Body of pancreas (tissue), 4 donors: ENCODE measurements at regions not wholly inside any gene's neighbourhood (a gene's known extent, or its start where the extent isn't known, plus 50 kb on each side); places are given as distances from the start of the nearest gene placed in this dataset.

Experiments
- ATAC-seq: fragments of 150-250 bp; one replicate; pipeline ENCODE4 v1.9.1; 2016
- DNase-seq, 4 donors: peaks; one replicate each; pipeline ENCODE4 v3.0.0-alpha.2; 2019
- H3K27ac ChIP-seq, 4 donors: fragments of 200-600 bp; sonication (generic); 1 replicate in 3 of 4; 2 replicates in 1 of 4; pipeline versions ENCODE4 v1.5.1 to v1.6.1; 2016 to 2019; ENCODE audit warnings: mild to moderate bottlenecking in 1 of 4, mixed read lengths in 1 of 4, moderate library complexity in 1 of 4
- H3K27me3 ChIP-seq, 2 donors: fragments of 200-600 bp; sonication (generic); one replicate each; pipeline ENCODE4 v1.6.0; 2016; ENCODE audit warnings: mild to moderate bottlenecking in 1 of 2
- H3K36me3 ChIP-seq, 2 donors: fragments of 200-600 bp; sonication (generic); replicated peaks in 1 of 2; 2 replicates each; pipeline ENCODE4 v1.5.1; 2016; ENCODE audit warnings: low read depth in 2 of 2; ENCODE audit not compliant: insufficient read depth in 1 of 2
- H3K4me1 ChIP-seq: fragments of 200-600 bp; sonication (generic); one replicate; pipeline ENCODE4 v1.6.0; 2016
- H3K4me3 ChIP-seq, 2 donors: fragments of 200-600 bp; sonication (generic); 1 replicate in 1 of 2; 2 replicates in 1 of 2; pipeline ENCODE4 v1.5.1; 2016 to 2019
- H3K9me3 ChIP-seq, 3 donors: fragments of 200-600 bp; sonication (generic); 1 replicate in 2 of 3; 2 replicates in 1 of 3; pipeline ENCODE4 v1.5.1; 2016
- POLR2A ChIP-seq, 3 donors: fragments of 450-650 bp; IDR thresholded peaks; one replicate each; pipeline ENCODE4 v1.6.1; 2016; ENCODE audit warnings: antibody characterized with exemption in 3 of 3, mild to moderate bottlenecking in 2 of 3
- WGBS, 2 donors: methylation state at CpG; one replicate each; pipeline ENCODE4 v1.1.5; 2017; 5-methylcytosine and 5-hydroxymethylcytosine counted together
- intact Hi-C: fragments of 100-400 bp; cut with DNase I; formaldehyde crosslinking; loops from one replicate; pipeline ENCODE4 v1.15.1; 2023
- TF ChIP-seq, protein P1 (sequence below), 7 experiments: fragments of 450-650 bp in 4 of 7; fragments of 200-600 bp in 3 of 7; sonication (generic) in 3 of 7; IDR thresholded peaks; one replicate each; pipeline ENCODE4 v1.5.1; 2016 to 2019; ENCODE audit warnings: antibody characterized with exemption in 7 of 7

DNA sequence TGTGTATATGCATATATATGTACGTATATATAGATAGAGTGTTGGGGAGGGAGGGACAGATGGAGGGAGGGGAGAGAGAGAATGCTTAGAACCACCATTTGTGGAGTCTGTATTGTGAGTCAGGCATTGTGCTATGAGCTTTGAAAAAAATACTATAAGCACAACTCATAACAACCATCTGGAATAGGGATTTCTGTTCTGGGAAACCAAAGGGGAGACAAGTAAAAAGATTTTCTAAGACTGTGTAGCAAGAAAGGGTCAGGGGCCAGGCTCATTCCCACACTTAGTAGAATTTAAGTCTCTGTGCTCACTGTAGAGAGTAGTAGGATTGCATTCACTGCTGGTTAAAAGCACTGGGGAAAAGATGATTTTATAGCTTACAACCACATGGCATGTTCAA lies 202.3 kb upstream of the SGCD start:
- TF ChIP-seq, protein P1, sequence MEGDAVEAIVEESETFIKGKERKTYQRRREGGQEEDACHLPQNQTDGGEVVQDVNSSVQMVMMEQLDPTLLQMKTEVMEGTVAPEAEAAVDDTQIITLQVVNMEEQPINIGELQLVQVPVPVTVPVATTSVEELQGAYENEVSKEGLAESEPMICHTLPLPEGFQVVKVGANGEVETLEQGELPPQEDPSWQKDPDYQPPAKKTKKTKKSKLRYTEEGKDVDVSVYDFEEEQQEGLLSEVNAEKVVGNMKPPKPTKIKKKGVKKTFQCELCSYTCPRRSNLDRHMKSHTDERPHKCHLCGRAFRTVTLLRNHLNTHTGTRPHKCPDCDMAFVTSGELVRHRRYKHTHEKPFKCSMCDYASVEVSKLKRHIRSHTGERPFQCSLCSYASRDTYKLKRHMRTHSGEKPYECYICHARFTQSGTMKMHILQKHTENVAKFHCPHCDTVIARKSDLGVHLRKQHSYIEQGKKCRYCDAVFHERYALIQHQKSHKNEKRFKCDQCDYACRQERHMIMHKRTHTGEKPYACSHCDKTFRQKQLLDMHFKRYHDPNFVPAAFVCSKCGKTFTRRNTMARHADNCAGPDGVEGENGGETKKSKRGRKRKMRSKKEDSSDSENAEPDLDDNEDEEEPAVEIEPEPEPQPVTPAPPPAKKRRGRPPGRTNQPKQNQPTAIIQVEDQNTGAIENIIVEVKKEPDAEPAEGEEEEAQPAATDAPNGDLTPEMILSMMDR (IDR thresholded peaks at IDR 0.05), result no peak
- ATAC-seq, result no peak
- no peak overlapping the region for H3K4me3 ChIP-seq
- no peak for DNase-seq
- H3K36me3 ChIP-seq, result no peaks in the 10 kb centered on the region
- no peaks in the 10 kb centered on the region for H3K27me3 ChIP-seq
- H3K27ac ChIP-seq, result no peak overlapping the region
- no peaks in the 10 kb centered on the region for H3K4me1 ChIP-seq
- WGBS, 2 donors, result 0 to 29% methylated on average over 1 of the region's 1 CpG
- intact Hi-C loops, result no loop called here
- no peaks in the 10 kb centered on the region for H3K9me3 ChIP-seq

DNA sequence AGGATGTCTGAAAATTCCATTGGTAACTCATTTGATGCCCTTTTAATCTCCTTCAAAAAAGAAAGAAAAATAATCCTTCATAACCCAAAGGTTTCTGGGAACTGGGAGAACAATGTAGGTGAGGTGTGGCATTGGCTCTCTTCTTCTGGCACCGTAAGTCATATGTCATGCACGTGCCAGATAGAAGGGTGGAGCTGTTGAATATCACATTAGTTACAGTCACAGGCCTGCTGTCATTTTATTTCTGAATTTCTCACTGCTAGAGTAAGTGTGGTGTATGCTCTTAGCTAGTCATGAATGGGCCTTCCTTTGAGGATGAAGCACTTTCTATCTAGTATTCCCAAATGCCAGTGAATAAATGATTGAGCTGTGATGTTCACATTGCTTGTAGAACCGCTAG lies 201.8 kb upstream of the SGCD start:
- no peak for DNase-seq
- ATAC-seq, result no peak
- Histone ChIP-seq H3K27ac (no peak overlapping the region), H3K4me3 (no peak overlapping the region), H3K27me3 (no peaks in the 10 kb centered on the region), H3K36me3 (no peaks in the 10 kb centered on the region), H3K4me1 (no peaks in the 10 kb centered on the region), H3K9me3 (no peaks in the 10 kb centered on the region)
- TF ChIP-seq POLR2A (IDR thresholded peaks at IDR 0.05), result no peak
- TF ChIP-seq, protein P1 (IDR thresholded peaks at IDR 0.05), result no peak
- intact Hi-C loops, result no loop called here
- 51 to 62% methylated on average over 3 of the region's 3 CpGs for WGBS, 2 donors

DNA sequence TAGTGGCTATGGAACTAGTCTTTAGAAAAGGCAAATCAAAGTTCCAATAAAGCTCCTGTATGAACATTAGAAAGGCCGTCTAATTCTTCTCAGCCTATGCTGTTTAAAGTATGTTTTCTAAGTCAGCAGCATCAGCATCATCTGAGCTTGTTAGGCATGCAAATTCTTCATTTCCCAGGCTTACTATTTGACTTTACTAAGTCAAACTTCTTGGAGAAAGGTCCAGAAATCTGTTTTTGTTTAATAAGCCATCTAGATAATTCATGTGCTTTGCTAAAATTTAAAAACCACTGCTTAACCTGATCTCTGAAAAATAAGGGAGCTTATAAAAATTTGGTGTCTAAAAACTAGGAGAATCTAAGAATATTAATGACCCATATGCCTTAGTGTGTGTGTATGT lies 200.2 kb upstream of the SGCD start:
- intact Hi-C loops, result no loop called here
- no peaks in the 10 kb centered on the region for H3K27me3 ChIP-seq
- no peak for DNase-seq
- TF ChIP-seq POLR2A (IDR thresholded peaks at IDR 0.05), result no peak
- TF ChIP-seq, protein P1 (IDR thresholded peaks at IDR 0.05), result no peak
- no peaks in the 10 kb centered on the region for H3K36me3 ChIP-seq
- H3K4me1 ChIP-seq, result no peaks in the 10 kb centered on the region
- no peak overlapping the region for H3K27ac ChIP-seq
- 50 to 55% methylated on average over 1 of the region's 1 CpG for WGBS, 2 donors
- no peak for ATAC-seq
- H3K9me3 ChIP-seq, result no peaks in the 10 kb centered on the region
- no peak overlapping the region for H3K4me3 ChIP-seq

DNA sequence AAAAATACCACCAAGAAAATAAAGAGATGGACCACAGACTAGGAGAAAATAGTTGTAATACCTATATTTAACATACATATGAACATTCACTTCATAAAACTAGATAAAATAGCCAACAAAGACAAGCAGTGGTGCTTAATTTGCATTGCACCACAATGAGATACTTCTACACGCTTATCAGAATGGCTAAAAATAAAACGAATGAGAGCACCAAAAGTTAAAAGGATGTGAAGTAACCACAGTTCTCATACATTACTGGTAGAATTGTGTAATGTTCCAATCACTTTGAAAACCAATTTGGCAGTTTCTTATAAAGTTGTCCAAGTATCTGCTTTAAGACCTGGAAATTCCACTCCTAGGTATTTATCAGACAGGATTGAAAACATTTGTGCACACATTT lies 198.9 kb upstream of the SGCD start:
- no peak overlapping the region for H3K27ac ChIP-seq
- TF ChIP-seq, protein P1 (IDR thresholded peaks at IDR 0.05), result no peak
- no peak for TF ChIP-seq POLR2A (IDR thresholded peaks at IDR 0.05)
- DNase-seq (no peak), ATAC-seq (no peak)
- no peaks in the 10 kb centered on the region for H3K36me3 ChIP-seq
- intact Hi-C loops, result no loop called here
- H3K4me3 ChIP-seq, result no peak overlapping the region
- 49 to 51% methylated on average over 2 of the region's 2 CpGs for WGBS, 2 donors
- no peaks in the 10 kb centered on the region for H3K4me1 ChIP-seq
- no peaks in the 10 kb centered on the region for H3K9me3 ChIP-seq
- no peaks in the 10 kb centered on the region for H3K27me3 ChIP-seq

DNA sequence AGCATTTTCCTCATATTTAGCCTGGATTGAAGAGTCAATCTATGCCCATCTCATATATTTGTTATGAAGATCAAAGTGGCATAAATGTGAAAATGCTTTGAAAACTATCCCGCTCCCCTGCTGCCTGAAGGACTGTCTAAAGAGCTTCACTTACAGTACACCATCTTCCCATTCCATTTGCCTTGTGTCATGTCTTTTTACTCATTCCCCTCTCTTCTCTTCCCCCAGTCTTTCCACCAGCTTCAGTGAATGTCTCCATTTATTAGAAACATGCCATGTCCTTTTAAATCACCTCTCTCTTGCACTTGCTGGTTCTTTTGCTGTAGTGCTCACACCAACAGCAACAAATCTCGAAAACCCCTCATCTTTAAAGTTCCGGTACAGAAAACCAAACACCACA lies 192.7 kb upstream of the SGCD start:
- DNase-seq (no peak), ATAC-seq (no peak)
- intact Hi-C loops, result no loop called here
- no peaks in the 10 kb centered on the region for H3K27me3 ChIP-seq
- no peak overlapping the region for H3K4me3 ChIP-seq
- H3K9me3 ChIP-seq, result no peaks in the 10 kb centered on the region
- H3K4me1 ChIP-seq, result no peaks in the 10 kb centered on the region
- TF ChIP-seq, protein P1 (IDR thresholded peaks at IDR 0.05), result no peak
- TF ChIP-seq POLR2A (IDR thresholded peaks at IDR 0.05), result no peak
- no peak overlapping the region for H3K27ac ChIP-seq
- 86 to 87% methylated on average over 3 of the region's 3 CpGs for WGBS, 2 donors
- H3K36me3 ChIP-seq, result no peaks in the 10 kb centered on the region
